ENCODE measurements at regions not wholly inside any gene's neighbourhood (a gene's known extent, or its start where the extent isn't known, plus 50 kb on each side); places are given as distances from the start of the nearest gene placed in this dataset.

DNA sequence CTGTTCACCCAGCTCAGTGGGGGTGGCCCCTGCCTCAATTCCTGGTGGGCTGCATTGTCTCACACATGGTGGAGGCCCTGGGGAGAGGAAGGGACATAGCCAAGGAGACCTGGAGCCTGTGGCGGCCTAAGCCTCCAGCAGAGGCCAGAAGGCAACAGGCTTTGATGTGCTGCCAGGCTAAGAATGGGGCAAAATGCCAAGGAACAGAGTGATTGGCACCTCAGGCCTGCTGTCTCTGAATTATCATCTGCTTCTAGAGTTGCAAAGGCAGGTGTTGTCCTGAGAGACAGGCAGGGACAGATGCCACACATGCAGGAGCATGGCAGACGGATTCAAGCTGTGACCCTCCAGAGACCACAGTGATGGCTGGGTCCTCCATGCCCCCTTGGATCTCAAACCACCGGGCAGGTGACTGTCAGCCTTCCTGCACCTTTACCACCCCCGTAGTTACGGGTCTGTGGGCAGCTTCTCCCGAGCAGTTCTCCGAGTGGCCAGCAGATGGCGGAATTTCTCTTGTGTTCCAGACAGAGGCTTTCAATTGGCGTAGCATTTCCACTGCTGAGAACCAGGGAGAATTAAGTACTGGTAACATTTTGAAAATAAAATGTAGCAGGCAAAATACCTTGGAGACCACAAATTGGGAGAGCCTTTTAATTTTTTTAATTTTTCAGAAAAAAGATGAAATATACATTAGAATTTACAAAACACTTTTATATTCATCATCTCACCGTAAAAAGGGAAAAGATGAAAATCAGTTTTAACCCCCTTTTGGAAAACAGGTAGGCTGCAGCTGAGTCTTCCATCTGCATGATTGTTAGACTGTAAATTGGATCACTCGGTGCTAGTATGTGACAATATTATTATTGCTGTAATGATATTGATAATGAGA, 525.5 kb upstream of the CFAP20DC start:
- peak; percentile 71 for DNase-seq (ENCODE audit: low read depth, low spot score)
- TF ChIP-seq CTCF (IDR thresholded peaks at IDR 0.05; ENCODE audit: low read depth, low read length), result peak; percentile 96
- in situ Hi-C loops (cut with HindIII; ENCODE audit: low sequenced_read_pairs), result no loop called here
- H3K4me3 ChIP-seq (ENCODE audit: low read depth, low read length), result no peak overlapping the region

DNA sequence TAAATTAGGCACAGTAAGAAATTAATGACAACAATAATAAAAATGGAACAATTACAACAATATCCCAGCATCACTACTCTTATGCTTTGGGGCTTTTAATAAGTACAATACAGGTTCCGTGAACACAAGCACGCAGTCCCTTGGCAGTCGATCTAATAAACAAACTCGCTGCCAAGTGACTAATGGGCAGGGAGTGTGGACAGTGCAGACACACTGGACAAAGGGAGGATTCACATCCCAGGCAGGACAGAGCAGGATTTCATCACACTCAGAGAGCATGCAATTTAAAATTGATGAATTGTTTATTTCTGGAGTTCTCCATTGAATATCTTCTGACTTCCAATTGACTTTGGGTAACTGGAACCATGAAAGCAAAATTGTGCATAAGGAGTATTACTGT, 524.1 kb upstream of the CFAP20DC start:
- no peak for TF ChIP-seq CTCF (IDR thresholded peaks at IDR 0.05; ENCODE audit: low read depth, low read length)
- in situ Hi-C loops (cut with HindIII; ENCODE audit: low sequenced_read_pairs), result no loop called here
- H3K4me3 ChIP-seq (ENCODE audit: low read depth, low read length), result no peak overlapping the region
- peak; percentile 79 for DNase-seq (ENCODE audit: low read depth, low spot score)

GRCh38 chr3:59572106-59572505, 522.3 kb upstream of the CFAP20DC start:
- DNase-seq (ENCODE audit: low read depth, low spot score), result no peak
- in situ Hi-C loops (cut with HindIII; ENCODE audit: low sequenced_read_pairs), result no loop called here
- TF ChIP-seq CTCF (IDR thresholded peaks at IDR 0.05; ENCODE audit: low read depth, low read length), result no peak
- H3K4me3 ChIP-seq (ENCODE audit: low read depth, low read length), result no peak overlapping the region

DNA sequence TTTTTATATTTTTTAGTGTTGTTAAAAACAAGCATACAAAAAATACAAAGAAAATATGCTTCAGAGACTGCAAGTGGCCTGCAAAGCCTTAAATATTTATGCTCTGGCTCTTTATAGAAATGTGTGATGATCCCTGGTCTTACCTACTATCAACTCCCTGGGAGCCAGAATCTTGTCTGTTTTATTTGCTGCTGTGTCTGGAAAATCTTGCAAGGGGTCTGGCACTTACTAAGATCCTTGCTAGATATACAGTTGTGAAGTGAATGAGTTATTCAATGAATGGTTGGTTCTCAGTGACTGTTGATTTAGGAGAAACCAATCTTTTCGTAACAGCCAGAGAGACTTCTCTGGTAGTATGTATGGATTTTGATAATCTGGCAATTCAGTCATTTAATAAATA, 521.0 kb upstream of the CFAP20DC start:
- in situ Hi-C loops (cut with HindIII; ENCODE audit: low sequenced_read_pairs), result no loop called here

DNA sequence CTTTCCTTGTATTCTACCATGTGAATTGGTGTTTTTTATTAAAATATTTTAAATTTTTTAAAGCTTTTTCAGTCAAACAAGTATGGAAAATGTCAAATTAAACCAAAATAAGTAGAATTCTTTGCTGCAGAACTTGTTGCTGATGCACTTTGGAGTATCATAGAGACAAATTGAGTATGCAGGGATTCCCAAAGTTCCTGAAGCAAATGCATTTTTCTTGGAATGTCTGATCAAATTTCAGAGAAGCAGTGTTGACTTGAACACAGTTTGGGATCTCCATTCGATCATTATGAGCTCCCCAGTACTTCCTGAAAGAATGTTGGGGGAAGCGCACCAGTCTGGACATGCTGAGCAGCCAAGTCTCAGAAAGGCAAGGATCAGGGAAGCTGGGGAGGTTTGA, 517.8 kb upstream of the CFAP20DC start:
- no peak for DNase-seq (ENCODE audit: low read depth, low spot score)
- TF ChIP-seq CTCF (IDR thresholded peaks at IDR 0.05; ENCODE audit: low read depth, low read length), result no peak
- in situ Hi-C loops (cut with HindIII; ENCODE audit: low sequenced_read_pairs), result no loop called here
- H3K4me3 ChIP-seq (ENCODE audit: low read depth, low read length), result no peak overlapping the region

More for the DNA sequence above, 521.0 kb upstream of the CFAP20DC start:
- H3K4me3 ChIP-seq (ENCODE audit: low read depth, low read length), result no peak overlapping the region
- TF ChIP-seq CTCF (IDR thresholded peaks at IDR 0.05; ENCODE audit: low read depth, low read length), result no peak
- no peak for DNase-seq (ENCODE audit: low read depth, low spot score)

DNA sequence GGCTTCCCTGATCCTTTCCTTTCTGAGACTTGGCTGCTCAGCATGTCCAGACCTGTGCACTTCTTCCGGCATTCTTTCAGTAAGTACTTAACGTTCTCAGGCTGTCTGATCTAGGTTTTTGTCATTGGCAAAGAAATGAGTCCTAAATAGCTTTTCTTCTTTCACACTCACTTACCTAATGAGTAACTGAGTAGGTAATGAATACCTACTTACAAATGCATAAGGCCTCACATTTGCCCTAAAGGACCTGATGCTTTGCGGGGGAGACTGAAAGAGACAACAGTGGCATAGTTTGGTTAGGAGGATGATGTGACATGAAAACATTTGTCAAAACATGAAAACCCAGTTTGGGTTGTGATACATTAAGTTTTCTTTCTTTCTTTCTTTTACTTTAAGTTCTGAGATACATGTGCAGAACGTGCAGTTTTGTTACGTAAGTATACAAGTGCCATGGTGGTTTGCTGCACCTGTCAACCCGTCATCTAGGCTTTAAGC, 516.7 kb upstream of the CFAP20DC start:
- DNase-seq (ENCODE audit: low read depth, low spot score), result no peak
- TF ChIP-seq CTCF (IDR thresholded peaks at IDR 0.05; ENCODE audit: low read depth, low read length), result no peak
- in situ Hi-C loops (cut with HindIII; ENCODE audit: low sequenced_read_pairs), result no loop called here
- H3K4me3 ChIP-seq (ENCODE audit: low read depth, low read length), result no peak overlapping the region
